ENCODE measurements at regions not wholly inside any gene's neighbourhood (a gene's known extent, or its start where the extent isn't known, plus 50 kb on each side); places are given as distances from the start of the nearest gene placed in this dataset.
"Not testable (repeated sequence)": the region's sequence is repeated elsewhere in the genome, so short reads cannot be mapped to it uniquely, and the experiment has no call there.

DNA sequence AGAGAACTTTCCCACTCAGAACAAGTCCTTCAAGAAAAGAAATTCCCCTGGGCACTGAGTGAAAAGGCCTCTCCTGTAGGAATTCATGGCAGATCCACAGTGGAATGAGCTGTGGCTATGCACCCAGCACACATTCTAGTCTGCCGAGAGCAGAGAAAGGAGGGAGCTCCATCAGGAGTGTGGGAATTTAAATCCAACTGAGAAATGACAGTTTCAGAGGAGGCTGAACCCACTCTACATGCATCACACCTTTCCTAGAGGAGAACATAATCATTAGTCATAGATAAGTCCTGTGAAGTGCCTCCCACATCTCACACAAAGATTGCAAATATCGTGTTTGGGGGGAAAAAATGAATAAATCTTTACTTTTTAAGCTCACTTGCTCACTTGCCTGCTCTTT, 530.2 kb upstream of the HTR1E start:
- CTCF ChIA-PET: no interaction called here
- Mint-ChIP-seq H3K27me3 (no peaks in the 10 kb centered on the region), H3K4me1 (ENCODE audit: low read depth) (no peaks in the 10 kb centered on the region), H3K4me3 (no peak overlapping the region), H3K27ac (no peak overlapping the region), H3K36me3 (no peaks in the 10 kb centered on the region), H3K9me3 (peaks cover 2% of the 10 kb centered on the region)
- intact Hi-C loops (cut with micrococcal nuclease): no loop called here
- DNase-seq: no peak
- POLR2A ChIA-PET: no interaction called here

GRCh38 chr6:86392850-86393249, 544.5 kb upstream of the HTR1E start:
- H3K27ac Mint-ChIP-seq; POLR2A ChIA-PET; H3K4me3 Mint-ChIP-seq; H3K36me3 Mint-ChIP-seq; H3K4me1 Mint-ChIP-seq (ENCODE audit: low read depth); H3K27me3 Mint-ChIP-seq; H3K9me3 Mint-ChIP-seq; DNase-seq; CTCF ChIA-PET; intact Hi-C loops (cut with micrococcal nuclease): not testable (repeated sequence)

DNA sequence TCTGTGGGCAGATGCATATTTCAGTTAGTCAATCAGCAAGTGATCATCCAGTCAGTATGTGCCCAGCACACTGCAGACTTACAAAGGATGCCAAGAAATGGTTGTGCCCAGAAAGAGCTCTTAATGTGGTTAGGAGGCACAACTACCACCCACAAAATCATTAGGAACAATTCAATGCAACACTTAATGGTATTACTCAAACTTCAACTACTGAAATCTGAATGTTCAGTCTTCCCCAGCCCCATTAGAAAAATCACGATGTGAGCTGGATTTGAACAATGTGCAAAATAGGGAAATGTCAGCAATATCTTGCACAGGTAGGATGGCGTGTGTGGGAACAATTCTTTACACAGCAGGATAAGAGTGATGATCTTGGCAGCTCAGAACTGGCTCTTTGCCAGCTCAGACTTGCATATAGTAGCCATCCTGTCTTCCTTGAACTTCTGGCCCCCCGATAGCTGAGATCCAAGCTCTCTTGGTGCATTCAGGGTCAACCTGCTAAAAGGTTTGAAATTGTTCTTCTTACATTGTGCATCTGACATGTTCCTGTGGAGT, 556.7 kb upstream of the HTR1E start:
- Mint-ChIP-seq H3K4me3 (no peak overlapping the region), H3K9me3 (peaks cover under 1% of the 10 kb centered on the region), H3K27me3 (no peaks in the 10 kb centered on the region), H3K4me1 (ENCODE audit: low read depth) (no peaks in the 10 kb centered on the region), H3K36me3 (no peaks in the 10 kb centered on the region), H3K27ac (no peak overlapping the region)
- ChIA-PET POLR2A (no interaction called here), CTCF (no interaction called here)
- DNase-seq: no peak
- intact Hi-C loops (cut with micrococcal nuclease): no loop called here

DNA sequence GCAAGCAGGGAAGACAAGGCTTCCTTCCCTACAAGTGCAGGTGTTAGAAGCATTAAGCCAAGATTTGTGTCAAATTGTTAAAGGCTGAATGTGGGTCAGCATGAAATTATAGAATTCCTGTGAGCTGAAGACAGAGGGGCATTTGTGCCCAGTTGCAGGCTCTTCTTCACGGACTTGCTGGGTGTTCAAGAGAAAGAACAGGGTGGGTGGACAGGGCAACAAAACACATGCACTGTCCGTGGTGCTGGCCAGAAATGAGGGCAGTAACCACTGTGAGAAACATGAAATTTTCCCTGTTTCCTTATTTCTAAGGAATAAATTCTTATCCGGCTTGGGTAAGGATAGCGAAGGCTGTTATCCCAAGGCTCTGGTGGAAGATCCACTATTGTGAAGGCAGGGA, 579.5 kb upstream of the HTR1E start:
- Mint-ChIP-seq H3K4me3 (no peak overlapping the region), H3K27me3 (no peaks in the 10 kb centered on the region), H3K27ac (no peak overlapping the region), H3K4me1 (ENCODE audit: low read depth) (no peaks in the 10 kb centered on the region), H3K9me3 (no peaks in the 10 kb centered on the region), H3K36me3 (no peaks in the 10 kb centered on the region)
- ChIA-PET CTCF (no interaction called here), POLR2A (no interaction called here)
- intact Hi-C loops (cut with micrococcal nuclease): no loop called here
- DNase-seq: no peak

GRCh38 chr6:86355271-86355670, 582.1 kb upstream of the HTR1E start:
- CTCF ChIA-PET: no interaction called here
- DNase-seq: no peak

GRCh38 chr6:86331919-86332318, 605.4 kb upstream of the HTR1E start:
- Mint-ChIP-seq H3K27me3 (no peaks in the 10 kb centered on the region), H3K4me3 (no peak overlapping the region), H3K36me3 (no peaks in the 10 kb centered on the region), H3K9me3 (no peaks in the 10 kb centered on the region), H3K4me1 (ENCODE audit: low read depth) (no peaks in the 10 kb centered on the region), H3K27ac (no peak overlapping the region)
- POLR2A ChIA-PET: no interaction called here
- intact Hi-C loops (cut with micrococcal nuclease): no loop called here
- CTCF ChIA-PET: no interaction called here
- DNase-seq: no peak

More at GRCh38 chr6:86355271-86355670, 582.1 kb upstream of the HTR1E start:
- Mint-ChIP-seq H3K4me3 (no peak overlapping the region), H3K36me3 (no peaks in the 10 kb centered on the region), H3K27ac (no peak overlapping the region), H3K4me1 (ENCODE audit: low read depth) (no peaks in the 10 kb centered on the region), H3K9me3 (no peaks in the 10 kb centered on the region), H3K27me3 (no peaks in the 10 kb centered on the region)
- intact Hi-C loops (cut with micrococcal nuclease): no loop called here
- POLR2A ChIA-PET: no interaction called here

GRCh38 chr6:86331265-86331840, 606.0 kb upstream of the HTR1E start:
- no peak overlapping the region for H3K27ac Mint-ChIP-seq
- H3K4me1 Mint-ChIP-seq (ENCODE audit: low read depth): no peaks in the 10 kb centered on the region
- no peaks in the 10 kb centered on the region for H3K36me3 Mint-ChIP-seq
- intact Hi-C loops (cut with micrococcal nuclease): no loop called here
- no peaks in the 10 kb centered on the region for H3K9me3 Mint-ChIP-seq
- H3K4me3 Mint-ChIP-seq: no peak overlapping the region
- ChIA-PET POLR2A (no interaction called here), CTCF (no interaction called here)
- no peak for DNase-seq
- H3K27me3 Mint-ChIP-seq: no peaks in the 10 kb centered on the region

DNA sequence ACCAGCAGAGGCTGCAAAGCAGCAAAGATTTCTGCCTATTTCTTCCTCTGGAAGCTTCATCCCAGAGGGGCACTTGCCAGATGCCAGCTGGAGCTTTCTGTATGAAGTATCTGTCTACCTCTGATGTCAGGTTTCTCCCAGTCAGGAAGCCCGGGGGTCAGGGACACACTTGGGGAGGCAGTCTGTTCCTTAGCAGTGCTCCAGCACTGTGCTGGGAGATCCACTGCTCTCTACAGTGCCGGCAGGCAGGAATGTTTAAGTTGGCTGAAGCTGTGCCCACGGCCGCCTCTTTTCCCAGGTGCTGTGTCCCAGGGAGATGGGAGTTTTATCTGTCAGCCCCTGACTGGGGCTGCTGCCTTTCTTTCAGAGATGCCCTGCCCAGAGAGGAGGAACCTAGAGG, 631.1 kb upstream of the HTR1E start:
- intact Hi-C loops (cut with micrococcal nuclease): no loop called here
- Mint-ChIP-seq H3K27me3 (no peaks in the 10 kb centered on the region), H3K36me3 (no peaks in the 10 kb centered on the region), H3K27ac (no peak overlapping the region), H3K9me3 (peaks cover 3% of the 10 kb centered on the region), H3K4me1 (ENCODE audit: low read depth) (no peaks in the 10 kb centered on the region), H3K4me3 (no peak overlapping the region)
- DNase-seq: no peak
- POLR2A ChIA-PET: no interaction called here
- CTCF ChIA-PET: no interaction called here

GRCh38 chr6:86285876-86286275, 643.2 kb upstream of the SYNCRIP start:
- H3K4me1 Mint-ChIP-seq (ENCODE audit: low read depth): no peaks in the 10 kb centered on the region
- intact Hi-C loops (cut with micrococcal nuclease): no loop called here
- no peak for DNase-seq
- peaks cover 5% of the 10 kb centered on the region for H3K9me3 Mint-ChIP-seq
- CTCF ChIA-PET: no interaction called here
- H3K27ac Mint-ChIP-seq: no peak overlapping the region
- H3K36me3 Mint-ChIP-seq: no peaks in the 10 kb centered on the region
- no peaks in the 10 kb centered on the region for H3K27me3 Mint-ChIP-seq
- POLR2A ChIA-PET: no interaction called here
- H3K4me3 Mint-ChIP-seq: no peak overlapping the region

- H3K27ac Mint-ChIP-seq: not testable (repeated sequence)
These were observed 642.3 kb upstream of the SYNCRIP start for GRCh38 chr6:86284809-86285480.

DNA sequence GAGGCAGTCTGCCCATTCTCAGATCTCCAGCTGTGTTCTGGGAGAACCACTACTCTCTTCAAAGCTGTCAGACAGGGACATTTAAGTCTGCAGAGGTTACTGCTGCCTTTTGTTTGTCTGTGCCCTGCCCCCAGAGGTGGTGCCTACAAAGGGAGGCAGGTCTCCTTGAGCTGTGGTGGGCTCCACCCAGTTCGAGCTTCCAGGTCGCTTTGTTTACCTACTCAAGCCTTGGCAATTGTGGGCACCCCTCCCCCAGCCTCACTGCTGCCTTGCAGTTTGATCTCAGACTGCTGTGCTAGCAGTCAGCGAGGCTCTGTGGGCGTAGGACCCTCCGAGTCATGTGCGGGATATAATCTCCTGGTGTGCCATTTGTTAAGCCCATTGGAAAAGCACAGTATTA, 640.9 kb upstream of the SYNCRIP start:
- CTCF ChIA-PET; POLR2A ChIA-PET; H3K27me3 Mint-ChIP-seq; H3K4me1 Mint-ChIP-seq (ENCODE audit: low read depth); DNase-seq; H3K36me3 Mint-ChIP-seq; H3K27ac Mint-ChIP-seq; H3K4me3 Mint-ChIP-seq; H3K9me3 Mint-ChIP-seq; intact Hi-C loops (cut with micrococcal nuclease): not testable (repeated sequence)

More at GRCh38 chr6:86284809-86285480, 642.3 kb upstream of the SYNCRIP start:
- H3K4me3 Mint-ChIP-seq; POLR2A ChIA-PET; H3K36me3 Mint-ChIP-seq; H3K27me3 Mint-ChIP-seq; DNase-seq; intact Hi-C loops (cut with micrococcal nuclease); H3K9me3 Mint-ChIP-seq; H3K4me1 Mint-ChIP-seq (ENCODE audit: low read depth): not testable (repeated sequence)
- CTCF ChIA-PET: interaction anchor here (0.6 kb wide), 1 partner anchor 363 kb away, joined by 3 read pairs; no protein-coding TSS in a partner anchor

GRCh38 chr6:86276056-86276455, 633.4 kb upstream of the SYNCRIP start:
- Mint-ChIP-seq H3K9me3 (peaks cover 10% of the 10 kb centered on the region), H3K27ac (no peak overlapping the region), H3K27me3 (no peaks in the 10 kb centered on the region), H3K4me3 (no peak overlapping the region), H3K4me1 (ENCODE audit: low read depth) (no peaks in the 10 kb centered on the region), H3K36me3 (no peaks in the 10 kb centered on the region)
- ChIA-PET POLR2A (no interaction called here), CTCF (no interaction called here)
- intact Hi-C loops (cut with micrococcal nuclease): no loop called here
- no peak for DNase-seq

- no peaks in the 10 kb centered on the region for H3K36me3 Mint-ChIP-seq
- no peak overlapping the region for H3K27ac Mint-ChIP-seq
- no peak for DNase-seq
- POLR2A ChIA-PET: no interaction called here
- CTCF ChIA-PET: no interaction called here
- no peak overlapping the region for H3K4me3 Mint-ChIP-seq
- intact Hi-C loops (cut with micrococcal nuclease): no loop called here
- no peaks in the 10 kb centered on the region for H3K27me3 Mint-ChIP-seq
- peaks cover 10% of the 10 kb centered on the region for H3K9me3 Mint-ChIP-seq
- H3K4me1 Mint-ChIP-seq (ENCODE audit: low read depth): no peaks in the 10 kb centered on the region
These were observed 631.2 kb upstream of the SYNCRIP start for GRCh38 chr6:86273936-86274335.
